NCI-H2196 treated with DMSO at 0.1 percent for 48 hours (cell line): ENCODE measurements at regions not wholly inside any gene's neighbourhood (a gene's known extent, or its start where the extent isn't known, plus 50 kb on each side); places are given as distances from the start of the nearest gene placed in this dataset.

Experiments used
- DNase-seq: peaks from one replicate; lab custom pipeline; 2025; ENCODE audit not compliant: unreplicated experiment; lab: John Stamatoyannopoulos, UW

DNA sequence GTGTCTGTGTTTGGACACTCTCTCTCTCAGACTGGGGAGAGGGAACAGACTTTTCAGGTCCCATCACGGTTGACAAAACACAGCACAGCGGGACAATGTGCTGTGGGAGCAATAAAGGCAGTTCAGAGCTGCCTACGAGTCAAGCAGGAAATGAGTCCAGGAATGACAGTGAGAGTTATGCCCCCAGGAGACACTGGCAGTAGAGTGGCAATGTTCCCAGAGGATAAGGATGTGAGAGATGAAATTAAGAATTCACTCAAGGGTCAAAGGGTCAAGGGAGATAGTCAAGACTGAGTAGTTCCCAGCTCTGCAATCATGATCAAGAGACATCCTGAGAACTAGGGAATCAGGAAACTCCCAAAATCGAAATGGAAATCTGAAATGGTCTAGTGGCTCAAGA lies 156.1 kb downstream of the LURAP1L start:
- DNase-seq: no peak

- no peak for DNase-seq
These were observed 159.1 kb downstream of the LURAP1L start for GRCh38 chr9:12933957-12934356.

DNA sequence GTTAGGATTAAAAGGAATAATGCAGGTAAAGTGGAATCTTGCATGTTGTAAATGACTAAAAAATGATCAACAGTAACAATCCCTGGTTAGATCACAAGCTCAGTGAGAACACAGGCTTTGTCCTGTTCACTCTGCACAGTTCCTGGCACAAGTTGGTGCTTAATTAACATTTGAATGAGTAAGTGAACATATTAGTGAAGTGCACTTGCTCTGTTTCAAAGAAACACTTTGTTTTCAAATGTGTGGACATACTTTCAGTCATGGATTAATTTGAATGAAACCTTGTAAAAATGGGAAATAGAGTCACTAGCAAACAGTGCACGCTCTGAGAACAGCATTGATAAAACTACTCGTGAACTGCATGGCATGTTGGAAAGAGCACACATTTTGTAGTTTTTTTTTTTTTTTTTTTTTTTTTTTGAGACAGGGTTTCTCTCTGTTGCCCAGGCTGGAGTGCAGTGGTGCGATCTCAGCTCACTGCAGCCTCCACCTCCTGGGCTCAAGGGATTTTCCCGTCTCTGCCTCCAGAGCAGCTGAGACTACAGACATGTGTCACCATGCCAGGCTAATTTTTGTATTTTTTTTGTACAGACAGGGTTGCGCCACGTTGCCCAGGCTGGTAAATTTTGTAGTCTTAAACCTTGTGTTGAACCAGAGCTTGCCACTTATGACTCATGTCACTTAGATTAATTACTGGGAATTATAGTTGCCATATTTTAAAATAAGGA lies 159.9 kb downstream of the LURAP1L start:
- no peak for DNase-seq

DNA sequence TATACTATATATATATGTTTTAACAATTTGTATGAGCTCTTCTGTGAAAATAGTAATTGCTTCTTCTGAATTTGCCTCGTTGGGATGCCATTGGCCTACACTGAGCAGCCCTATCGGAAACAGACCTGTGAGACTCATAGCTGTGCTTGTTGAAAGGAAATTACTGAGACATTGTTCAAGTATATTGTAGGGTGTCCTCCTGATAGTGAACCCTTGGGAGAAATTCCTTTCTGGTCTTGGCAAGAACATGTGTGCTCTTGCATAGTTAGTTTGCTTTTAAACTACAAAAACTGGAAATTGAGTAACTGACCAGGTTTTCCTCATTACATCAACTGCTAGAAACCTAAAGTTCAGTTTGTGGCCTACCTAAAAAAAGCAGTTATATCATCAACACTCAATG lies 160.9 kb downstream of the LURAP1L start:
- DNase-seq: no peak

DNA sequence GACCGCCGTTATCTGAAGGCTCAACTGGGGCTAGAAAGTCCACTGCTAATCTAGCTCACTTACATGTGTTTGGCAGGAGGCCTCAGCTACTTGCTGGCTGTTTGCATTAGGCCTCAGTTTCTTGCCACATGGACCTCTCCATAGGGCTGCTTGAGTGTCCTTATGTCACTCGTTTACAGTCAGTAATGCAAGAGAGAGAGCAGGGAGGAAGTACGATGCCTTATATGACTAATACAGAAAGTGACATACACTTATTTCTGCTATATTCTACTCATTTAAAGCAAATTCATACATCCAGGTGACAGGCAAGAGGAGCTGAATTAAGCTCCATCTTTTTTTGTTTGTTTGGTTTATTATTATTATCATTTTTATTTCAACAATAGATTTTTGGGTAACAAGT lies 179.6 kb downstream of the LURAP1L start:
- no peak for DNase-seq

- DNase-seq: no peak
These were observed 180.8 kb downstream of the LURAP1L start for GRCh38 chr9:12955510-12956163.

GRCh38 chr9:12956261-12956660 lies 181.4 kb downstream of the LURAP1L start:
- DNase-seq: no peak

DNA sequence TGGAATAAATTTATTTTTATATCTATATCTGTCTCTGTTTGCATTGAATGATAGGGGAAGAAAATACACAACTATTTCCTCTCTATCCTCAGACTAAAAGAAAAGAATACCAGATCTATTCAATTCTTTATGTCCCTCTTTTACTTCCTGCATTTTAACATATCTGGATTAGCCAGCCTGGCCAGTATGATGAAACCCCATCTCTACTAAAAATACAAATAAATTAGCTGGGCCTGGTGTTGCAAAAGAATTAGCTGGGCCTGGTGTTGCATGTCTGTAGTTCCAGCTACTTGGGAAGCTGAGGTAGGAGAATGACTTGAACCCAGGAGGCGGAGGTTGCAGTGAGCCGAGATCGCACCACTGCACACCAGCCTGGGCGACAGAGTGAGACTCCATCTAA lies 182.0 kb downstream of the LURAP1L start:
- no peak for DNase-seq

DNA sequence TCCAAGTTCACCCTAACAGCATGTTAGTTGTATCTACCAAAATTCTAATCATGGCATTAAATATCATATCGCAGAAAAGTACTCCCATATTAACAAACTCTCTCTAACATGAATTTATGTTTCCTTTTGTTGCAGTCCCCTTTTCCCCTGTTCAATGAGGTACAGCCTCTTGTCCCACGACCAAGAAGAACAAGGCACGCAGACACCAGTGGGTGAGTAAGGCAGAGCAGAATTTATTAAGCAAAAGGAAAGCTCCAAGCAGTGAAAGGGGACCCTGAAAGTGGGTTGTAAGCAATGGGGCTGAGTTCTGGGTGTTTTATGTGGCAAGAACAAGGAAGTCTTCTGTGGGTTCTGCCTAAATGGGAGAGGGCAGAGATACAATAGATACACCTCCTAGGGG lies 183.5 kb downstream of the LURAP1L start:
- no peak for DNase-seq

GRCh38 chr9:12958708-12959107 lies 183.9 kb downstream of the LURAP1L start:
- DNase-seq: no peak

GRCh38 chr9:12961276-12961809 lies 186.5 kb downstream of the LURAP1L start:
- no peak for DNase-seq

- no peak for DNase-seq
These were observed 188.7 kb downstream of the LURAP1L start for GRCh38 chr9:12963537-12963936.

- DNase-seq: no peak
These were observed 189.5 kb downstream of the LURAP1L start for GRCh38 chr9:12964271-12964670.

- no peak for DNase-seq
These were observed 190.5 kb downstream of the LURAP1L start for GRCh38 chr9:12965303-12965702.

- DNase-seq: no peak
These were observed 193.3 kb downstream of the LURAP1L start for GRCh38 chr9:12968093-12968492.

DNA sequence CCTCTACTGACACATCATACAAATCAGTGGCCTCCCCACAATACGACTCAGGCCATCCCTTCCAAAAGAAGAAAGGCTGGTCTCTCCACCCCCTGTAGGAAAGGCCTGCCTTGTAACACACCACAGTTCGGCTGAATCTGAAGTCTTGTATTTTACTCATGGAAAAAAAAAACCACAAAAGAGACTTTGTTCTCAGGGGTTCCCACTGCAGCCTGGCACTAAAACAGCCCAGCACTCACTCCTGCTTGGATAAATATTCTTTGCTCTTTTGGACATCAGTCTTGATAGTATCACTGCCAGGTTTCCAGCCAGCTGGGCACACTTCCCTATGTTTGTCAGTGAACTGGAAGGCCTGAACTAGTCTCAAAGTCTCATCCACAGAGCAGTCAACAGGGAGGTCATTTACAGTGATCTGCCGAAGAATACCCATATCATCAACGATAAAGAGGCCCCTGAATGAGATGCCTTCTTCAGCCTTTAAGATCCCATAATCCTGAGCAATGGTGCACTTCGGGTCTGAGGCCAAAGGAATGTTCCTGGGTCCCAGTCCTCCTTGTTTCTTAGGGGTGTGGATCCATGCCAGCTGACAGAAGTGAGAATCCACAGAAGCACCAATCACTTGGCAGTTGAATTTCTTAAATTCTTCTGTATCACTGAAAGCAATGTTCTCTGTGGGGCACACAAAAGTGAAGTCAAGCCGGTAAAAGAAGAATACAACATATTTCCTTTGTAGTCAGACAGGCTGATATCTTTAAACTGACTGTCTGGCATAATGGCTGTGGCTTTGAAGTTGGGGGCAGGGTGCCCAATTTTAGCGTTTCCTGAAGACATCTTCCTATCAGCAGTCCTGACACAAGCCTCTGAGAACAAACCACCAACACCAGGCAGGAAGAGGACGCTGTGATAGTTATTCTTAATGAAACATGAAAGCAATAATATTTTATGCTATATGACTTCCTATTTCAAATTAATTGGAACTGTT lies 198.1 kb downstream of the LURAP1L start:
- no peak for DNase-seq

DNA sequence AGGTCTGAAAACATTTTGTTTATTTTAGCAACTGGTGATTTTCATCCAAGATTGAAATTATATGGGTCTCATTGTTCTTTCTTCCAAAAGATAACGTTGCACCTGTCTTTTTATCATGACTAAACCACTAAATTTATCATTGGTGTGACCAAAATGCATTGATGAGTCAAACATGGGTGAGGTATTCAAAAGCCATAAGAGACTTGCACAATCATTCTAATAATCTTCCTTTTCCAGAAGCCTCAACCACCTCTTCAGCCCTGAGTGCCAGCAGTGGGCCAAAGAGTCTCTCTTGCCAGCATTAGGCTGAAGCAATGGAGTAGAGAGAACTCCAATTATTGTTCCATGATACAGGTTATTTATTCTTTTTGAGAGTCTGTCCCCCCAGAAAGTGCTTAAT lies 198.9 kb downstream of the LURAP1L start:
- no peak for DNase-seq

DNA sequence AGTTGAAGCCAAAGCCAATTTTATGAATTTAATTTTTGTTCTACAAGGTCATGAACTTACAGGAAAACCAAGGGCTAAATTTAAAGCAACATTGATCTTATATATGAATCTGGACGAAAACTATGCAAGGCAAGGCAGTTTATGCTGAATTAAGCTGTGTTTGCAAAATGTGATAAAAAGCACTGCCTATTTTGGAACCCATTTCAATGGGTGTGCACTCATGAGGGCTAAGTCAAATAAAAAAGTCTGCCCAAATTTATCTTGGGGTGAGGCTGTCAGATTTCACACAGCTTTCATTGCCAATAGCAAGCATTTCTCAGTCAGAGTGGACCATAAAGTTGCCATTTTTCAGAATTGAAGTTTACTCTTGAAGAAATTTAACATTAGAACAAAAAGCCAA lies 199.9 kb downstream of the LURAP1L start:
- no peak for DNase-seq

DNA sequence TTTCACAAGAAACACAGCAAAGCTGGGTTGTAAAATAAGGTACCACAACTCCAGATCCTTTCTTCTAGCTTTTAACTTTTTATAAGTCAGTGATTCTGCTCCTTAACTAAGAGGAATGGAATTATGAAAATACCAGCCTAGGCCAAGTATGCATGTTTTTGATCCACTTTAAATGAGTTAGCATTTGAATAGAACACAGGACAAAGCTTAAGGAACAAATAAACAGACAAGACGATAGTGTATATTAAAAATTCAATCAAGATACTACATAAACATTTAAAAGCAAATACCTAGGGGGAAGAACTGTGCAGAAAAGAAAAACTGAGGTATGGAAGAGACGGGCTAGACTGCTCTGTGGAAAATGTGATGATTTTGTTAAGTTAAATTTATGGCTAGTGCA lies 200.7 kb downstream of the LURAP1L start:
- no peak for DNase-seq

DNA sequence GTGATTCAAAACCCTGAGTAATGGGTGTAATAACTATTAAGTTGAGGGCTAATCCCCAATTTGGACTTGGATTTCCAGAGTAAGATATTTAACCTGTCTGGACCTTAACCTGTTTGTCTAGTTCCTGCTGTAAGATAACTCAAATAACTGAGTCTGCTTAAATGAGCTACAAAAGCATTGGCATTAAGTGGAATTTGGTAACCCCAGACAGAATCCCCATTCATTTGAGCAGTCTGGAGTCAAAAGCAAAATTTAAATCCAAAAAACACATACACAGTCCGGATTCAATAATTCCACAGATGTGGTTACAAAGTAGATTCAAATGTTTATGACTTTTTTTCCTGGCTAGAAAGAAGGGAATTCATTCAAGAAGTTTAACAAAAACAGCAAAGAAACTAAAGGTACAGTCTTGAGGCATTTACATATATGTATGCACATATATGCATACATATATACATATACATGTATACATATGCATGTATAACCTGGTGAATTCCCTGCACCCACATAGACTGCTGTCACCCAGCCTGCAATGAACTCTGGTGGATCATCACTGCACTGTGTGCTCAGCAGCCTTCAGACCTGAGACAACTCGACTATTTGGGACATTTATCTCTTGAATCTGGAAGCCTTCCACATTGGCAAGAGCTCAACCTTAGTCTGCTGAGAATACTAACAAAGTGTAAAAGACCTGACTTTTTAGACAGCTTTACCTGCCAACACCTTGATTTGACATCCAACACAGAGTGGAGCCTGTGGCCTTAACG lies 205.4 kb downstream of the LURAP1L start:
- DNase-seq: no peak

DNA sequence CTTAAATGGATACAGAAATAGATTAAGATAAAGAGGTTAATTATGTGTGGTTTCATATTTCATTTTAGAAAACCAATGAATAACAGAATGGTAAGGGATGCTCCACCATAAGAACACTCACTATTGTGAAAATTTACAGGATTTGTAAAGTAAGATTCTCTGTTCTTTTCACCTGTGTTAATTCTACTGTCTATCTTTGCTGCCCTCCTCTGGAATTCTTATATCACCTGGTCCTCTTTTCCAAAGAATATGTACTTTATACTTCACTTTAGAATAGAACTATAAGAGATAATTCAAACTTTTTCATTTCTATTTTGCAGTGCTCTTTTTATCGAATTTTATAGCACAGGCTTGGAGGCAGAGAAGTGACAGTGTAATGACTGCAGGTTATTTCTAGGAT lies 213.4 kb downstream of the LURAP1L start:
- DNase-seq: no peak
